ENCODE measurements at regions not wholly inside any gene's neighbourhood (a gene's known extent, or its start where the extent isn't known, plus 50 kb on each side); places are given as distances from the start of the nearest gene placed in this dataset.

- TF ChIP-seq PRPF4 (IDR thresholded peaks at IDR 0.05; ENCODE audit: low read depth, low read length, poor library complexity, severe bottlenecking), result no peak
- no peak for TF ChIP-seq TIGD3 (CRISPR knock-in tag; IDR thresholded peaks at IDR 0.05; ENCODE audit: borderline replicate concordance)
- TF ChIP-seq EED (CRISPR knock-in tag; IDR thresholded peaks at IDR 0.05), result no peak; the same call in none of the 2 replicates
- no peak; the same call in 1 of the 2 replicates for TF ChIP-seq NFE2L1 (CRISPR knock-in tag; IDR thresholded peaks at IDR 0.05; ENCODE audit: borderline replicate concordance)
- TF ChIP-seq ZNF446 (CRISPR knock-in tag; IDR thresholded peaks at IDR 0.05), result no peak
- TF ChIP-seq GATAD2A (CRISPR knock-in tag; IDR thresholded peaks at IDR 0.05), result no peak
- no peak for TF ChIP-seq PREB (CRISPR knock-in tag; IDR thresholded peaks at IDR 0.05)
- TF ChIP-seq CHD2 (IDR thresholded peaks at IDR 0.05; ENCODE audit: low read depth, low read length), result no peak
- TF ChIP-seq, protein P1, sequence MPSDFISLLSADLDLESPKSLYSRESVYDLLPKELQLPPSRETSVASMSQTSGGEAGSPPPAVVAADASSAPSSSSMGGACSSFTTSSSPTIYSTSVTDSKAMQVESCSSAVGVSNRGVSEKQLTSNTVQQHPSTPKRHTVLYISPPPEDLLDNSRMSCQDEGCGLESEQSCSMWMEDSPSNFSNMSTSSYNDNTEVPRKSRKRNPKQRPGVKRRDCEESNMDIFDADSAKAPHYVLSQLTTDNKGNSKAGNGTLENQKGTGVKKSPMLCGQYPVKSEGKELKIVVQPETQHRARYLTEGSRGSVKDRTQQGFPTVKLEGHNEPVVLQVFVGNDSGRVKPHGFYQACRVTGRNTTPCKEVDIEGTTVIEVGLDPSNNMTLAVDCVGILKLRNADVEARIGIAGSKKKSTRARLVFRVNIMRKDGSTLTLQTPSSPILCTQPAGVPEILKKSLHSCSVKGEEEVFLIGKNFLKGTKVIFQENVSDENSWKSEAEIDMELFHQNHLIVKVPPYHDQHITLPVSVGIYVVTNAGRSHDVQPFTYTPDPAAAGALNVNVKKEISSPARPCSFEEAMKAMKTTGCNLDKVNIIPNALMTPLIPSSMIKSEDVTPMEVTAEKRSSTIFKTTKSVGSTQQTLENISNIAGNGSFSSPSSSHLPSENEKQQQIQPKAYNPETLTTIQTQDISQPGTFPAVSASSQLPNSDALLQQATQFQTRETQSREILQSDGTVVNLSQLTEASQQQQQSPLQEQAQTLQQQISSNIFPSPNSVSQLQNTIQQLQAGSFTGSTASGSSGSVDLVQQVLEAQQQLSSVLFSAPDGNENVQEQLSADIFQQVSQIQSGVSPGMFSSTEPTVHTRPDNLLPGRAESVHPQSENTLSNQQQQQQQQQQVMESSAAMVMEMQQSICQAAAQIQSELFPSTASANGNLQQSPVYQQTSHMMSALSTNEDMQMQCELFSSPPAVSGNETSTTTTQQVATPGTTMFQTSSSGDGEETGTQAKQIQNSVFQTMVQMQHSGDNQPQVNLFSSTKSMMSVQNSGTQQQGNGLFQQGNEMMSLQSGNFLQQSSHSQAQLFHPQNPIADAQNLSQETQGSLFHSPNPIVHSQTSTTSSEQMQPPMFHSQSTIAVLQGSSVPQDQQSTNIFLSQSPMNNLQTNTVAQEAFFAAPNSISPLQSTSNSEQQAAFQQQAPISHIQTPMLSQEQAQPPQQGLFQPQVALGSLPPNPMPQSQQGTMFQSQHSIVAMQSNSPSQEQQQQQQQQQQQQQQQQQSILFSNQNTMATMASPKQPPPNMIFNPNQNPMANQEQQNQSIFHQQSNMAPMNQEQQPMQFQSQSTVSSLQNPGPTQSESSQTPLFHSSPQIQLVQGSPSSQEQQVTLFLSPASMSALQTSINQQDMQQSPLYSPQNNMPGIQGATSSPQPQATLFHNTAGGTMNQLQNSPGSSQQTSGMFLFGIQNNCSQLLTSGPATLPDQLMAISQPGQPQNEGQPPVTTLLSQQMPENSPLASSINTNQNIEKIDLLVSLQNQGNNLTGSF (CRISPR knock-in tag; IDR thresholded peaks at IDR 0.05), result no peak
- TF ChIP-seq ZNF256 (CRISPR knock-in tag; conservative IDR thresholded peaks at IDR 0.05), result no peak
- no peak for TF ChIP-seq SRSF1 (optimal IDR thresholded peaks at IDR 0.05; ENCODE audit: low read depth, low read length)
- no peak for TF ChIP-seq ATF5 (CRISPR knock-in tag; IDR thresholded peaks at IDR 0.05; ENCODE audit: low read depth)
- no peak for TF ChIP-seq ZEB1 (IDR thresholded peaks at IDR 0.05; ENCODE audit: insufficient replicate concordance, low read depth)
- TF ChIP-seq RAD21 (CRISPR knock-in tag; IDR thresholded peaks at IDR 0.05), result peak; percentile 70
- no peak for TF ChIP-seq NCOA2 (CRISPR knock-in tag; IDR thresholded peaks at IDR 0.05)
- TF ChIP-seq ZNF605 (CRISPR knock-in tag; IDR thresholded peaks at IDR 0.05), result no peak
- no peak for TF ChIP-seq HDAC6 (IDR thresholded peaks at IDR 0.05; ENCODE audit: low read depth, low read length)
- no peak for TF ChIP-seq CAMTA2 (CRISPR knock-in tag; IDR thresholded peaks at IDR 0.05; ENCODE audit: borderline replicate concordance)
- peak; percentile 23; the same call in 1 of the 2 replicates for TF ChIP-seq ZNF691 (CRISPR knock-in tag; IDR thresholded peaks at IDR 0.05; ENCODE audit: borderline replicate concordance, low read depth)
- no peak for TF ChIP-seq MTA1 (CRISPR knock-in tag; IDR thresholded peaks at IDR 0.05; ENCODE audit: borderline replicate concordance)
- TF ChIP-seq SMAD9 (CRISPR knock-in tag; IDR thresholded peaks at IDR 0.05), result 0 out of 2 replicates have a peak, but pooled peaks have one; percentile 36
Measured at GRCh38 chr6:27687154-27688013, 214.5 kb upstream of the ZNF184 start (continued).

Data from HepG2 (cell line).